NCI-H146 treated with DMSO at 0.1 percent for 48 hours (cell line): ENCODE measurements at regions not wholly inside any gene's neighbourhood (a gene's known extent, or its start where the extent isn't known, plus 50 kb on each side); places are given as distances from the start of the nearest gene placed in this dataset.

ENCODE experiments used
- DNase-seq: peaks from one replicate; lab custom pipeline; 2025; ENCODE audit not compliant: unreplicated experiment; lab: John Stamatoyannopoulos, UW

DNA sequence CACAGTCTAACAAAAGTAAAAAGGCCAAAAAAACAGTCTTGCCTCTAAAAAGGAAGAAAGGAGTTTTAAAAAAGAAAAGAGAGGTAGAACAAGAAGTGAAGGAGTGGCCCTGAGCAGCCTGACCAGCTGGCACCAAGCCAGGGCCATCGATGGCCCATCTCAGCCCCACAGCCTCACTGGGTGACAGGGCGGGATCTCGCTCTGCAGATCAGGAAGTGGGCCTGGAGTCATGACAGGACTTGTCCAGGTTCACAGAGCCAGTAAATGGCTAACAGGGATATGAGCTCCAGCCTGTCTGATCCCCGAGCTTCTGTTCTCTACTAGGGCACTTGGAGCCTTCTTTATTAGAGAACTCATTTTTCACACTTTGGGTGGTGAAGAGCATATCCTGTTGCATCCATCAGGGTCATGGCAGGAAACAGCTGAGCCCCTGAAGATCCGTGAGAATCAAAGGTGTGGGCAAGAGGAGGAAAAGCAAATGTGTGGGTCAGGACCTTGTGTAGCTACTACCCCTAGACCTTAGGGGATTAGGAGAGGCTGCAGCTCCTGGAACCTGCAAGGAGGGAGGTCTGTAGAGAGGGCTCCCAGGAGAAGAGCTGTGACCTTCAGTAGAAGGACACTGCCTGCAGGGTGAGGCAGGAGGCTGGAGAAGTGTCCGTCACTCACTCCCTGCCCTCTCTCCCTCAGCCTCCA is 299.0 kb upstream of the MSX2 start:
- DNase-seq = no peak

- no peak for DNase-seq
Observed at GRCh38 chr5:174425964-174426290, 298.5 kb upstream of the MSX2 start.

GRCh38 chr5:174426388-174426787 is 298.0 kb upstream of the MSX2 start:
- DNase-seq = no peak

- no peak for DNase-seq
Observed at GRCh38 chr5:174426851-174427250, 297.5 kb upstream of the MSX2 start.

GRCh38 chr5:174427304-174427703 is 297.1 kb upstream of the MSX2 start:
- no peak for DNase-seq

GRCh38 chr5:174428895-174429294 is 295.5 kb upstream of the MSX2 start:
- no peak for DNase-seq

DNA sequence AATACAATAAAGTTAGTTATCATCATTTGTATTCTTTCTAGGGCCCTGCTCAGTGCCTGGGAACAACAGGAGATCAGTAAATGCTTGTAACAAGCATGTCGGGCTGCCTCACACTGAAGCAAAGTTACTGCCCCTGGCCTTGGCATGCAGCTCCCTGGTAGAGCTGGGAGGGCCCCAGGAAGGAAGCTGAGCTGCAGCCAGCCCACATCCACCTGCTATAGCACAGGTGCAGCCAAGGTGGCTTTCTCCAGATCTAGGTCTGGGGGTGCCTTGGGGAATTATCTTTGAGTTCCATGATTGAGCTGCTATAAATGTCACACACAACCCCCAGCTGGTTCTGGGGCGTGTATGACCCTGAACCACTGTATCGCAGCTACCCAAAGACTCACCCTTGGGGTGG is 293.4 kb upstream of the MSX2 start:
- no peak for DNase-seq

DNA sequence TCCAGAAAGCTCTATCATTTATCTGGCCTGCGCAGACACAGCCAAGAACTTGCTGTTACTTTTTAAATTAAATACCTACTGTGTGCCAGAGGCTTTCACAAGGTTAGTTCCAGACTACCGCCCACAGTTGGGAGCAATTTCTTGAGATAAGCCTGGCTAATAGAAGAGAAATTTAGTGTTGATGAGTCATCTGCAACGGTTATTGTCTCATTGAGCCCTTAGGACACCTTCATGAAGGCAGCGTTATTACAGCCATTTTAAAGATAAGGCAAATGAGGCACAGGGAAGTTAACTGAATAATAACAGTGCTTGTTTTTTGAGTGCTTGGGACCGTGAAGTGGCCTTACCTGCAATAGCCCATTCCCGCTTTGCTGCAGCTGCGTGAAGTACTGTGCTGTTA is 292.9 kb upstream of the MSX2 start:
- no peak for DNase-seq

DNA sequence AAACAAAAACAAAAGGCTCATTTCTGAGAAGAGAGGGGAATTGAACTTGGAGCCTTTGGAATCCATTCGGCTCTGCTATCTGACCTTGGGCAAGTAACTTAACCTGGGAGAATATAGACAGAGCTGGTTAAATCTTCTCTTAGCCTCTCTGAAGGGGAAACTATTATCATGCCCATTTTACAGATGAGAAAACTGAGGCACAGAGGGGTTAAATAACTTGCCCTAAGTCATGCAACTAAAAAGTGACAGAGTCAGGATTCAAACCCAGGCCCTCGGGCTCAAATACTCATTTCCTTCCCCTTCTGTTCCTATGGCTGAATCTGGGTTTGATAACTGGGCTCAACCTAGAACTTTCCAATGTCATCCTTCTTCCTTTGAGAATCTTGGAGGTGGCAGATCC is 291.3 kb upstream of the MSX2 start:
- DNase-seq = no peak

GRCh38 chr5:174436750-174437149 is 287.6 kb upstream of the MSX2 start:
- DNase-seq = no peak

DNA sequence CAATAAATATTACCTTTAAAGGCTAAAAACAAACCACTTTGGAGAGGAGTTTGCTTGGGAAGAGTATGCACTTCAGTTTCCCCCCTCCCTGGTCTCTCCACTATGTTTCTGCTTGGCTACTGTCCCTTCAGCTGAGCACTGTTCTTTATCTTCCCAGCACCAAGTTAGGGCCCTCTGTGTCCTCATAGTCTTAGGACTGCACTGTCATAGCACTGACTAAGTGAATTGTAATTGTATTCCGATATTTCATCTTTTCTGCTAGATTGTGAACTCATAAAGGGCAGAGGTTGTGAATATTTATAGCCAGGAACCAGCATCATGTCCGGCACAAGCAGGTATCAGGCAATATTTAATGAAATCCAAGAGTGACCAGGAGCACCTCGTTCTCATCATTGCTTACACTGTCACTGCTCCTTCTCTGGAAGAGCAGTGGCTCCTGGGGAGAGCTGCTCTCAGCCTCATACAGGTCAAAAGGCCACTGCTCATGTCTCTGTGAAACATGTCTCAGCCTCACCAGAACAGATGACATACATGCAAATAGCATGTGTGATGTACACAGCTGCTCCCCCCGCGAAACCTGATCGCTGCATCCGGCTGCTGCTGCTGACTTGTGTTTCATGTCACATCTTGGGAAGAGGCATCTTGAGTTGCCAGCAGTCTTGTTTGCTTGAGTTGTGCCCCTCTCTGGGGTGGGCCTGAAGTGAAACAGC is 279.7 kb upstream of the MSX2 start:
- DNase-seq = no peak

DNA sequence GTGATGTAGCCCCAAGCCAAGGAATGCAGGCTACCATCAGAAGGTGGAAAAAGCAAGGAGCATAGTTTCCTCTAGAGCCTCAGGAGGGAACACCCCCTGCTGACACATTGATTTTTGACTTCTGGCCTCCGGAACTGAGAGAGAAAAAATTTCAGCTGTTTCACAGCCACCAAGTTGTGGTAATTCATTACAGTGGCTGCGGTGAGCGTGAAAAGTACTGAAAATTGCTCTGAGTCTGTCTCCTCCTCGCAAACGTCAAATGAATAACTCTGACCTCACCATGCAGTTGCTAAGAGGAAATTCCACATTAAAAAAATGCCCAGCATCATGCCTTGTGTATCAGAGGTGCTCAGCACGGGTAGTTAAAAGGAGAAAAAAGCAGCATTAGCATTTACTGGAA is 277.9 kb upstream of the MSX2 start:
- no peak for DNase-seq

DNA sequence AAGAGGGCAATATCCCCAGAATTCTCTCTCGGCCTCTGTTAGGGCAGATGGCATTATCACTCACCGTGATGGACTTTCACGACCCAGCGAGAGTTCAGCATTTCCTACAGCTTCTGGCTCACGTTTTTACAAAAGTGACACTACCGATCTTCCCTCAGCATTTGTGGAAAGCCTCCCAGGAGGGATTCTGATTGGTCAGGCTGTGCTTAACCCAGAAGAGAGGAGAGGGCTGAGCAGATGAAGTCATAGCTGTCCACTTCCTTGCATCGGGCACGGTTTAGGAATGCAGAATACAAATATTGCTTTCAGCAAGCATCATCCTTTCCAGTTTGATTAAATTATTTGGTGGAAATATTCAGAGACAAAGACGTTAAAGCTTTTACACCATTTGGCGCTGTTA is 277.4 kb upstream of the MSX2 start:
- DNase-seq = no peak

DNA sequence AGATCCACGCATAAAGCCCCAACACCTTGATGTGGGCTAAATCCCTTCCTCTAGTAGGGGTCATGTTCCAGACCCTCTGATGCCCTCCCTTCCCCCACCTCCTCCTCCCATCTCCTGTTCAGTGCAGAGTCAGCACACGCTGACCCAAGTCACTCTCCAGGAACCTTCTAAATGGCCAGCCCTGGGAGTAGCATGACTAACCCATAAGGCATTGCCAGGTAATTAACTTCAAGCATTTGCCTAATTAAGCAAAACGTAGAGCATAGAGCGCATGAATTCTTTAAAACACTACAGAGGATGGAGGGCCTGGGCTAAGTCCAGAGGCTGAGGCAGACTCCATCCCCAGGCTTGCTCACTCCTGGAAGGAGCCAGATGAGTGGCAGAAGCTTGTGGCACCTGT is 276.3 kb upstream of the MSX2 start:
- DNase-seq = no peak

DNA sequence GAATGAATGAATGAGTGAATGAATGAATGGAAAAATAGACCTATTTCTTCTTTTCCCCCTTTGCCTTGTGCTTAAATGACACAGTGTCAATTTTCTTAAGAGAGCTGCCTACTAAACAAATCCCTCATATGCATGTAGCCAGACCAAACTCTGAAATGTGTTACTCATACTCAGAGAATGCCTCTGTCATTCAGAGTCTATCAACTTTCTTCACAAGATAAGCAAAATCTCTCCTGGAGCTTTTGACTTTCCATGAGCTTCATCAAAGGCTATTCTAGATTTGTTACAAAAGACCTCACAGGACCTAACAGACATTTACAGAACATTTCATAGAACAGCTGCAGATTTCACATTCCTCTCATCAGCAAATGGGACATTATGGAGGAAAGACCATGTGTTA is 275.7 kb upstream of the MSX2 start:
- DNase-seq = no peak

DNA sequence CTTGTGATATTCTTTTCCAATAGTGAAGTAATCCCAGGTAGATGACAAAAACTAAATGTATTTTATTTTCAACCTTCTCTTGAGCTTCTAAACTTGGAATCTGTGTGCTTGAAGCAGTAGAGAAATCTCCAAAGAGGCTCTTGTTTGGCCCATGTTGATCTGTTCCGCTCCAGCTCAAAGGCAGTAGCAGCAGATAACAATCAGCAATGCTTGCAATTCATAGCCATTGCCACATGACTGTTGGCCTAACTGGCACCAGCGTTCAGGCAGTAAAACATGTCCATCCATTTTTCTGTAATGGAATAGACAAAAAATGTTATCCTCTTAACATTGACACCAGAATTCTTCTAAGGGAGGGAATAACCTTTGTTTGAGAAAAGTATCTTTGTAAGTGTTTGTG is 270.7 kb upstream of the MSX2 start:
- no peak for DNase-seq

GRCh38 chr5:174454464-174454863 is 269.9 kb upstream of the MSX2 start:
- DNase-seq = no peak

- no peak for DNase-seq
Observed at GRCh38 chr5:174454890-174455289, 269.5 kb upstream of the MSX2 start.

- no peak for DNase-seq
Observed at GRCh38 chr5:174455301-174455700, 269.1 kb upstream of the MSX2 start.

DNA sequence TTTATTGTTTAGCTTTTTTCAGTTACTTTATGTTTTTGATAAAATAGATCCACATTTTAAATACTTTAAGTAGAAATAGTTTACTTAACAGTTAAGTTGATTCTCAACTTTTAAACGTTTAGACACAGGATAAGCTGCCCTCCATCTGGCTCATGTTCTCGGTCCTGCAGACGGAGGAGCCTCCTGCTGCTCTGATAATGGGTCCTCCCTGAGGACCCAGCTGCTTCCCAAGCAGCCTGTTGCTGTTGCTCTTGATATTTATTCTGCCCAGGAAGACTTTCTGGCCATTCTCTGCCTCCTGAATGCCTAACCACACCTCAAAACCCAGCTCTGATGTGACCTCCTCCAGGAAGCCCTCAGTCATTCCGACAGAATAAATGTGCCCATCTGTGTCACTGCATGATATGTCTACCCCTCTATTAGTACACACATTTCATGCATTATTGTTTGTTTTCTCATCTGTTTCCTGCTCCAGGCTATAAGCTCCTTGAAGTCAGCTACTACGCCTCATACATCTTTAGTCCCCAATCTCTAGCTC is 267.2 kb upstream of the MSX2 start:
- no peak for DNase-seq

GRCh38 chr5:174459071-174459702 is 265.2 kb upstream of the MSX2 start:
- no peak for DNase-seq

- DNase-seq = no peak
Observed at GRCh38 chr5:174459832-174460448, 264.4 kb upstream of the MSX2 start.
